ENCODE measurements at regions not wholly inside any gene's neighbourhood (a gene's known extent, or its start where the extent isn't known, plus 50 kb on each side); places are given as distances from the start of the nearest gene placed in this dataset.
"Not testable (repeated sequence)": the region's sequence is repeated elsewhere in the genome, so short reads cannot be mapped to it uniquely, and the experiment has no call there.

- TF ChIP-seq, protein P1, sequence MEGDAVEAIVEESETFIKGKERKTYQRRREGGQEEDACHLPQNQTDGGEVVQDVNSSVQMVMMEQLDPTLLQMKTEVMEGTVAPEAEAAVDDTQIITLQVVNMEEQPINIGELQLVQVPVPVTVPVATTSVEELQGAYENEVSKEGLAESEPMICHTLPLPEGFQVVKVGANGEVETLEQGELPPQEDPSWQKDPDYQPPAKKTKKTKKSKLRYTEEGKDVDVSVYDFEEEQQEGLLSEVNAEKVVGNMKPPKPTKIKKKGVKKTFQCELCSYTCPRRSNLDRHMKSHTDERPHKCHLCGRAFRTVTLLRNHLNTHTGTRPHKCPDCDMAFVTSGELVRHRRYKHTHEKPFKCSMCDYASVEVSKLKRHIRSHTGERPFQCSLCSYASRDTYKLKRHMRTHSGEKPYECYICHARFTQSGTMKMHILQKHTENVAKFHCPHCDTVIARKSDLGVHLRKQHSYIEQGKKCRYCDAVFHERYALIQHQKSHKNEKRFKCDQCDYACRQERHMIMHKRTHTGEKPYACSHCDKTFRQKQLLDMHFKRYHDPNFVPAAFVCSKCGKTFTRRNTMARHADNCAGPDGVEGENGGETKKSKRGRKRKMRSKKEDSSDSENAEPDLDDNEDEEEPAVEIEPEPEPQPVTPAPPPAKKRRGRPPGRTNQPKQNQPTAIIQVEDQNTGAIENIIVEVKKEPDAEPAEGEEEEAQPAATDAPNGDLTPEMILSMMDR (IDR thresholded peaks at IDR 0.05) = not testable (repeated sequence)
- not testable (repeated sequence) for TF ChIP-seq POLR2AphosphoS5 (IDR thresholded peaks at IDR 0.05)
Observed at GRCh38 chr21:13802757-13803156, 193.2 kb downstream of the POTED start.

Data from prostate gland (tissue), 2 donors.